ENCODE measurements at regions not wholly inside any gene's neighbourhood (a gene's known extent, or its start where the extent isn't known, plus 50 kb on each side); places are given as distances from the start of the nearest gene placed in this dataset.
"Not testable (repeated sequence)": the region's sequence is repeated elsewhere in the genome, so short reads cannot be mapped to it uniquely, and the experiment has no call there.

DNA sequence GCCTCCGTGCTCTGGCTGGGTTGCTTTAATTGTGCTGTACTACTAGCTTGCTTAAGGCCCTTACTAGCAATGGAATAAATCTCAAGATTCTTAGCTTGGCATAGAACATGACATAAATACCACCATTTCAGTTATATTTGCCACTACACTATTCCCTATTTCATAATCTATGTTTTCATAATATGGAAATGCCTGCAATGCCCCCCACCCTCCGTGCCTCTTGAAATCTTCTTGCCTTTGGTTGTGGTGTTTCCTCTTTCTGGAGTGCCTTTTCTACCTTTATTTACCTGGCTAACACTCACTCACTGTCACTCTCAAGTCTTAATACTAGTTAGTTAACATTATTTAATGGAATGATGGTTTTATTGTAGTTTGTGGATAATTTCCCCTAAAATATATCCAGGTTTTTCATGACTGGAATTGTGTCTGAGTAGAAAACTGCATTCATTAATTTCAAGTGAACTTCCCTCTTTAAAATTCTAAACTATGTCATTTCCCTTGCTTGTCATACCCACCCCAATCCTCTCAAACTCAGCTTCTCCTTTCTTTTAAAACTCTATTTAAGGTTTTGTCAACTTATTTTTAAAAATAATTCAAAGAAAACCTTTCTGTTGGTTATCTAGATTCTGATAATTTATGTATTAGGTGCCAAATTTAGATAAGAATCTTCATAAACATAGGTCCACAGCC is 521.7 kb upstream of the DAB2 start:
- DNase-seq = no peak

DNA sequence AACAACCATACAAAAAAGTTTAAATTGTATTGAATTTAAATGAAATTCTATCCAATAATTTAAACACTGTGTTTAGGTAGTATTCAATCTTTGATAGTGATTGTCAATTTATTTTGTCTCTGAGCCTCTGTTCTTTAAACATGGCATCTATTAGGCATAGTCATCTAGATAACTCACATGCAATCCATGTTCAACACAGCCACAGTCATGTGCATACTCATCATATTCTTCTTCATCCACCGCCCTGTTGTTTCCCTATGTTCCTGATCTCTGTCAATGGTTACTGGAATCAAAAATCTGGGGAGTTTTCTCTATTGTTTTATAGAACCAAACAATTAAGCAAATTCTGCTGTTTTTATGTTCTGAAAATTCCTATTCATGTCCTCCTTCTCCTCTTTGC is 521.1 kb upstream of the DAB2 start:
- DNase-seq = no peak

DNA sequence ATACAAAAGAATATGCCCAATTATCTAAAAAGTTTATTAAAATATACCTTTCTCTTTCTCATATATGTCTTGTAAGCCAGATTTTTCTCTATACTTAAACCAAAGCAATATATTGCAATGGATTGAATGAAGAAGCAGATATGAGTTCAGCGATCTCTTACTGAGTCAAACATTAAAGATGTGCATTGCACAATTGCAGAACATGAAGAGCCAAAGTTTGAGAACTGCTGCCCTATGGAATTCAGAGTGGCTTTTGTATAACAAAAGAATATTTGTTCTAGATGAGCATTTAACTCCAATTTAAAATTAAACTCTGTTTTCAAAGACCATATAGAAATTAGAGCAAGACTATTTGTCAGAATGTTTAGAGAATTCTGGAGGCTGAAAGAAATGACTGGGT is 519.0 kb upstream of the DAB2 start:
- DNase-seq = no peak

- DNase-seq = no peak
Measured at GRCh38 chr5:39942606-39943005, 517.8 kb upstream of the DAB2 start.

DNA sequence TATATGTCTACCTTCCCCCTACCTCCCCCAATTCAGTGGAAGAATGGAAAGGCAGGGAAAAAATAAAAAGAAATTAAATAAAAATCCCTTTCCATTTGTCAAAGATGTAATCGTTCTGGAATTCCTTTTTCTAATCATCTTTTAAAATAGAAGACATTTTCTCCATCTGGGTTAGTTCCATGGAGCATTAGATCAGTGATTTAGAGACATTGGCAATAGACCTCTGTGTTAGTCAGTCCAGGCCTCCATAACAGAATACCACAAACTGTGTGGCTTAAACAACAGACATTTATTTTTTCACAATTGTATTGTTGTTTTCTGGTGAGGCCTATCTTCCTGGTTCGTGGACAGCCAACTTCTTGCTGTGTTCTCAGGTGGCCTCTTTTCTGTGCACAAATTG is 516.6 kb upstream of the DAB2 start:
- no peak for DNase-seq

GRCh38 chr5:39934830-39935229 is 510.1 kb upstream of the DAB2 start:
- DNase-seq = no peak

DNA sequence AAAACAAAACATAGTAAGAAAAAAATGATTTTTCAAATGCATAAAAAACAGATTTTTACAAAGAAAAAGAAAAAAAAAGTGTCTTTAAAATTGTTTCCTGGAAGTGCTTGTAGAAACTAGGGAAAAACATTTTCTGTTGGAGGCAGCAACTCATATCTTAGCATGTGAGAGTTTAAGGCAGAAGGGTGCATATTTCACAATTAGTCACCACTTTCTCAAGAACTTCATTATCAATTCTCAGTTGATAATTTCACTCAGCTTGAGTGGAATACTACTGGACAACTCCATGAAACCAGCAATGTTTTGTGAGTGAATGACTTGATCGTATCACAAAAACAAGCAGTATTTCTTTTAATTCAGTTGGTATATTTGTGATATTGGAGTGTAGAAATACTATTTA is 508.3 kb upstream of the DAB2 start:
- no peak for DNase-seq

GRCh38 chr5:39928709-39929108 is 503.9 kb upstream of the DAB2 start:
- DNase-seq = no peak

- no peak for DNase-seq
Measured at GRCh38 chr5:39919876-39920275, 495.1 kb upstream of the DAB2 start.

DNA sequence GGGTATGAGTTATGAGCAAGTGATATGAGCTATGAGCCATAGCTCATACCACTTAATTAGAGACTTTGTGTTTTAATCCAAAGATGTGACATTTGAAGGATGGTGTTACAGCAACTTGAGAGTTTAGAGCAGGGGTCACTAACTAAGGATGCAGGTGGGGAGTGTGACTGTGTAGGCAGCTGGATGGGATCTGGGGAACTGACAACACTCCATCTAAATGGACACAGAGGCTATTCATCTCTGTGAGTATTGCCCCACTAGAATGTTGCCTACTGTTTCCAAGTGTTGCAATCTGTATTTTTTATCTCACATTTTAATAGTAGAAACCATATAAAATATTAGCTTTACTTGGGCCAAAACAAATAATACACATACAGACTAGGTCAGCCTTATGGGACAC is 488.1 kb upstream of the DAB2 start:
- DNase-seq = no peak

DNA sequence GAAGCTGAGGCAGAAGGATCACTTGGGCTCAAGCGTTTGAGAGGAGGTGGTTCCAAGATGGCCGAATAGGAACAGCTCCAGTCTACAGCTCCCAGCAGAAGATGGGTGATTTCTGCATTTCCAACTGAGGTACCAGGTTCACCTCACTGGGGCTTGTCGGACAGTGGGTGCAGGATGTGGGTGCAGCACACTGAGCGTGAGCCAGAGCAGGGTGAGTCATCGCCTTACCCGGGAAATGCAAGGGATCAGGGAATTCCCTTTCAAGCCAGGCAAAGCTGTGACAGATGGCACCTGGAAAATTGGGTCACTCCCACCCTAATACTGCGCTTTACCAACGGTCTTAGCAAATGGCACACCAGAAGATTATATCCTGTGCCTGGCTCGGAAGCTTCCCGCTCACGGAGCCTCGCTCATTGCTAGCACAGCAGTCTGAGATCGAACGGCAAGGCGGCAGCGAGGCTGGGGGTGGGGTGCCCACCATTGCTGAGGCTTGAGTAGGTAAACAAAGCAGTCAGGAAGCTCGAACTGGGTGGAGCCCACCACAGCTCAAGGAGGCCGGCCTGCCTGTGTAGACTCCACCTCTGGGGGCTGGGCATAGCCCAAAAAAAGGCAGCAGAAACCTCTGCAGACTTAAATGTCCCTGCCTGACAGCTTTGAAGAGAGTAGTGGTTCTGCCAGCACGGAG is 482.6 kb upstream of the DAB2 start:
- not testable (repeated sequence) for DNase-seq

DNA sequence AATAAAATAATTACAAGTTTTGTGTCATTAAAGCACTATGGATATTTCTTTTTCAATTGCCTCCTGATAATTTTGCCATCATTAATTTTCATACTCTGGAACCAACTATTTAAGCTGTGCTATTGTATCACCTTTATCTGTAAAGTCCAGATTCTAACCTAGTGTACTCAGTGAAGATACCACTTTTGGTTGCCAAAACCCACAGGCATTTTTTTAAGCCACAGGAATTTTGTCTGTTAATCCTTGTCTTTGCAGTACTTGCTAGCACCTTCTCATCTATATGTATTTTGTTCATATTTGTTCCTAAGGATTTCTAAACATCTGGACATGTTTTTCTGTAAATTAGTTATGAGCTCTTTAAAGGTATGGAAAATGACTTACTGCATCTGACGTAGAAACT is 481.4 kb upstream of the DAB2 start:
- no peak for DNase-seq

DNA sequence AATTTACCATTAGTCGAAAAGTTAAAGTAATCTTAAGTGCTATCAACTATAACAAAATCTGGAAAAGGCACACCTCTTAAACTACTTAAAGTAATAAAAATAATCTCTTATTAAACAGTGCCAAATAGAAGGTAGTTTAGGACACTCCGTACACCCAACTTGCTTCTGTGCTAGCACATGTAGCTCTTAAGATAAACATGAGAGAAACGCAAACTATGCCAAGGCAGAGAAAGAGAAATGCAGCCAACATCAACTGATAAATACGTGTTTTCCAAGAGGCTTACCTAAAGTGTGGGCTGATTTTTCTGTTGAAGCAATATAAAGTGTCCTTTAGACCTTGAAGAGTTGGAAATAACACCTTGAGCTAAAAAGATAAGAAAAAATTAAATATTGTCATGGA is 480.6 kb upstream of the DAB2 start:
- no peak for DNase-seq

GRCh38 chr5:39902626-39903025 is 477.8 kb upstream of the DAB2 start:
- DNase-seq = no peak

DNA sequence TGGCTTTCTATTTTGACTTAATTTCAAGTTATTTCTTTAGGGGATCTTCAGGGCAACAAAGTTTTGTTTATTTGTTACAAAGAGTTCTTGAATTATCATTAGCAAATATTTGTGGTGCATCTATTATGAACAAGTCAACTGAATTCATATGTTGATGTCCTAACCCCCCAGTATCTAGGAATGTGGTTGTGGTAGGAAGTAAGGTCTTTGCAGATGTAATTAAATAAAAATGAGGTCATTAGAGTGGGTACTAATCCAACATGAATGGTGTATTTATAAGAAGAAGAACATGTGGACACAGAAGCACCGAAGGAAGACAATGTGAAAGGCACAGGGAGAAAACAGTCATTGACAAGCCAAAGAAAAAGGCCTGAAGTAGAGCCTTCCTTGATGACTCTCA is 474.0 kb upstream of the DAB2 start:
- DNase-seq = no peak

DNA sequence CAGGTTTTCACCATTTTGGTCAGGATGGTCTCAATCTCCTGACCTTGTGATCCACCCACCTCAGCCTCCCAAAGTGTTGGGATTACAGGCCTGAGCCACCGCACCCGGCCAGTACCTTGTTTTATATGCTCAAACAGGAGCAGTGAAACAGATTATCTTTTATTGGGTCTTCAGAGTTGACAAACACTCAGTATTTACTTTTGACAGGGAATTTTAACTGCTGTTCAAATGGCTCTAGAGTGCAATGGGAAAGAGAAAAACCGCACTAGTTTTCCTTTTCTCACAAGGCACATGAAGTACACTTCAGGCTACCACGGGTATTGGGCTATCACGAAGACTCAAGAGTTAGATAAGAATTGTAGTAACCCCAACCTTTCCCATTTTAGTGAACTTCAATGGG is 471.9 kb upstream of the DAB2 start:
- no peak for DNase-seq

- no peak for DNase-seq
Measured at GRCh38 chr5:39896104-39896503, 471.3 kb upstream of the DAB2 start.

DNA sequence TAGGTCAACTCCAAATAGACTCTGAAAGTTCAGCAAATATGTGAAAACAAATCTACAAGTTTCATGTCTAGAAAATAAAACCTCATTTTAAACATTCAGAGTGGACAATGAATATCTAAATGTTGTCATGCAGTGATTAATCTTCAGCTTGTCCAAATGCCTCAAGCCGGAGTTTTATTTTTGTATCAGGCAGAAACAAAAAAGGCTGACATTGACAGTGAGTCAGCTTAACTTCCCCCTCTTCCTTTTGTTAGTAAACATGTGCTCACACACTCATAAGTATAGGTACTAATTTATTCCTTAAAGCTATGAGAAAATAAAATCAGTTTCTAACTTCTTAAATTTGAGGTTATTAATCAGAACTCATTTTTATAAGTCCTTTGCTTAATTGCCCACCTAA is 467.9 kb upstream of the DAB2 start:
- DNase-seq = no peak

DNA sequence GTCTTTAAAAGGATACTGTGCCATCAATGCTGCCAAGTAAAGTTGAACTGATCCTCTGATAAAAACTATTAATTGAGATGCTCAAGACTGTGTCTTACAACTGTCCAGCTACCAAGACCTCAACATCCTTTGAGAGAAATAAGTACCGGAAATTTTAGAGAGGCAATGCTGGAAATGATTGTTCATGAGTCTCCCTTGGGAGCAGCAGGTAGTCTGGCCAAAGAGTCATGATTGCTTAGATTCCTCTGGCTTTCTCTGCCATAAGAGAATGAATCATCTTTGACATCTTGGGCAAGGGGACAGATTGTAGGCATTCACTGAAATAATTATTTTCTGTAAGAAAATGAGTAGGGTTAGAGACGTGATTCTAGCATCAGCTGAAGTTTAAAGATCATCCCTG is 466.6 kb upstream of the DAB2 start:
- DNase-seq = no peak

DNA sequence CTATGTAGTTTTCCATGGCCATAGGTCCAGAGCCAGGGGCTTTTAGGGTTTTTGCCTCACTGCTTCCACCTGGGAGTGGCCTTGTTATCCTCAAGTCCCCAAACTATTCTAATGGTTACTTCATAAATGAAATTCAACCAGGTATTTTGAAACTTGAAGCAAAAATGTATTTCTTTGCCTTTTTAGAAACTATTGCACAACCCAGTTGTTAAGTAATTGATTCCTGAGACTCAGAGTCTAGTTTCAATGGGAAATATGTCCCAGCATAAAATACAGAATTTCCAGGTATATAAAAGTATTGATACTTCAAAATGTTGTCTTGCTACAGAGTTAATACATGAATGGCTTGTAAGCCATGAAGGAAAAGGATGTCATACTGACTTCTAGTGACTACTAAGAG is 456.2 kb upstream of the DAB2 start:
- DNase-seq = no peak

- no peak for DNase-seq
Measured at GRCh38 chr5:39877479-39877878, 452.7 kb upstream of the DAB2 start.

GRCh38 chr5:39876146-39876545 is 451.4 kb upstream of the DAB2 start:
- no peak for DNase-seq

GRCh38 chr5:39870137-39870536 is 445.4 kb upstream of the DAB2 start:
- DNase-seq = no peak

DNA sequence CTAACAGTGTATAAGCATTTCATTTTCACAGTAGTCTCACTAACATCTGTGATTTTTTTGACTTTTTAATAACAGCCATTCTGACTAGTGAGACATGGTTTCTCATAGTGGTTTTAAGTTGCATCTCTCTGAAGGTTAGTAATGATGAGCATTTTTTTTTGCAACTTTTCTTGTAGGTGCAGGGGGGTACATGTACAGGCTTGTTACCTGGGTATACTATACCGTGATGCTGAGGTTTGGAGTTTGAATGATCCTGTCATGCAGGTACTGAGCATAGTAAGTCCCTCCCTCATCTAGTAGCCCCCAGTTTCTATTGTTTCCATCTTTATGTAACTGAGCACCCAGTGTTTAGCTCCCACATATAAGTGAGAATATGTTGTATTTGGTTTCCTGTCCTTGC is 444.6 kb upstream of the DAB2 start:
- DNase-seq = no peak

GRCh38 chr5:39867923-39868322 is 443.1 kb upstream of the DAB2 start:
- no peak for DNase-seq

Measured in effector CD8-positive, alpha-beta T cell (primary cell).